Breast epithelium (tissue), 3 donors: ENCODE measurements at regions not wholly inside any gene's neighbourhood (a gene's known extent, or its start where the extent isn't known, plus 50 kb on each side); places are given as distances from the start of the nearest gene placed in this dataset.

ENCODE experiments used
- CTCF ChIP-seq, 3 donors: fragments of 450-650 bp; IDR thresholded peaks; one replicate each; pipeline ENCODE4 v1.5.1; 2016 to 2017; ENCODE audit warnings: antibody characterized with exemption in 3 of 3, mild to moderate bottlenecking in 3 of 3, moderate library complexity in 3 of 3
- POLR2A ChIP-seq: fragments of 450-650 bp; IDR thresholded peaks from one replicate; pipeline ENCODE4 v1.6.1; 2016; ENCODE audit warnings: antibody characterized with exemption, mild to moderate bottlenecking, moderate library complexity

- TF ChIP-seq CTCF (IDR thresholded peaks at IDR 0.05) (no peak), POLR2A (no peak)
These were observed 675.0 kb upstream of the KIRREL3 start for GRCh38 chr11:127675581-127675980.
